ENCODE measurements at regions not wholly inside any gene's neighbourhood (a gene's known extent, or its start where the extent isn't known, plus 50 kb on each side); places are given as distances from the start of the nearest gene placed in this dataset.

DNA sequence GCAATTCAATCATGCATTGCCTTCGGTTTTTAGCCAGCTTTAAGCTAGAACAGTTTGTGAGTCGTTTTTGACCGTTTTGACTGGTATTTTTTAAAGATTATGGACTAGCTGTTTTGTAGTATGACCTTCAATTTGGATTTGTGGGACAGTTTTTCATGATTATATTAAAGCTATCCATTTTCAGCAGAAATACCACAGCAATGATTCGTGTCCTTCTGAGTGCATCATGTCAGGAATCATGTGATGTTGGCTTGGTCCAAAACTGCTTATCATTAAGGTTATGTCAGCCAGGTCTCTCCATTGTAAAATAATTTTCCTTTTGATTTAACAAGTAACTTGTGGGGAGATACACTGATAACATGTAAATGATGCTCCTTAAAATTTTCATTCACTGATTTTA, 229.0 kb downstream of the POSTN start:
- WGBS, 2 donors: 29 to 61% methylated on average over 4 of the region's 4 CpGs
- no peaks in the 10 kb centered on the region for H3K36me3 ChIP-seq
- no peak for DNase-seq

DNA sequence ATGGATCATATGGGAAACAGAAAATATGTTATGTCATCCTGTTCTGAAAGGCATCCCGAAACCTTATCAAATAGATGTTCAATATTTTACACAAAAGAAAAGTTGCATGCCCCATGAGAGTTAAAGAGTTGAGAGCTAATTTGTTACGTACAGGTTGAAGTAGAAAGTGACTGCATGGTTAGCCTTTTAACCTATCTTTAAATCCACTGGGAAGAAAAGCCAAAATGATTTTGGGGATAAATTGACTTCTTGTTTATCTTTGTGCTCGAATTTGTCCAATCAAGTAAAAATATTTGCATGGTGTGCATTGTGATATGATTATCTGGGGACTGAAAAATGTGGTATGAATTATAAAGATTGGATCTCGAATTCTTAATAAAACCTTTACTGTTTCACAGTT, 230.1 kb downstream of the POSTN start:
- H3K4me1 ChIP-seq: no peaks in the 10 kb centered on the region
- intact Hi-C loops (cut with DNase I): no loop called here
- no peaks in the 10 kb centered on the region for H3K27me3 ChIP-seq
- H3K9me3 ChIP-seq: no peaks in the 10 kb centered on the region
- no peak overlapping the region for H3K4me3 ChIP-seq
- no peak overlapping the region for H3K27ac ChIP-seq
- no peak for DNase-seq
- no peak for TF ChIP-seq POLR2A (IDR thresholded peaks at IDR 0.05)
- TF ChIP-seq, protein P1, sequence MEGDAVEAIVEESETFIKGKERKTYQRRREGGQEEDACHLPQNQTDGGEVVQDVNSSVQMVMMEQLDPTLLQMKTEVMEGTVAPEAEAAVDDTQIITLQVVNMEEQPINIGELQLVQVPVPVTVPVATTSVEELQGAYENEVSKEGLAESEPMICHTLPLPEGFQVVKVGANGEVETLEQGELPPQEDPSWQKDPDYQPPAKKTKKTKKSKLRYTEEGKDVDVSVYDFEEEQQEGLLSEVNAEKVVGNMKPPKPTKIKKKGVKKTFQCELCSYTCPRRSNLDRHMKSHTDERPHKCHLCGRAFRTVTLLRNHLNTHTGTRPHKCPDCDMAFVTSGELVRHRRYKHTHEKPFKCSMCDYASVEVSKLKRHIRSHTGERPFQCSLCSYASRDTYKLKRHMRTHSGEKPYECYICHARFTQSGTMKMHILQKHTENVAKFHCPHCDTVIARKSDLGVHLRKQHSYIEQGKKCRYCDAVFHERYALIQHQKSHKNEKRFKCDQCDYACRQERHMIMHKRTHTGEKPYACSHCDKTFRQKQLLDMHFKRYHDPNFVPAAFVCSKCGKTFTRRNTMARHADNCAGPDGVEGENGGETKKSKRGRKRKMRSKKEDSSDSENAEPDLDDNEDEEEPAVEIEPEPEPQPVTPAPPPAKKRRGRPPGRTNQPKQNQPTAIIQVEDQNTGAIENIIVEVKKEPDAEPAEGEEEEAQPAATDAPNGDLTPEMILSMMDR (IDR thresholded peaks at IDR 0.05): no peak
- H3K36me3 ChIP-seq: no peaks in the 10 kb centered on the region
- WGBS, 2 donors: 69 to 72% methylated on average over 4 of the region's 4 CpGs

More for the DNA sequence above, 229.0 kb downstream of the POSTN start:
- no peaks in the 10 kb centered on the region for H3K4me1 ChIP-seq
- TF ChIP-seq, protein P1 (IDR thresholded peaks at IDR 0.05): no peak
- no peak for TF ChIP-seq POLR2A (IDR thresholded peaks at IDR 0.05)
- no peak overlapping the region for H3K4me3 ChIP-seq
- no peaks in the 10 kb centered on the region for H3K9me3 ChIP-seq
- no peak overlapping the region for H3K27ac ChIP-seq
- intact Hi-C loops (cut with DNase I): no loop called here
- no peaks in the 10 kb centered on the region for H3K27me3 ChIP-seq

DNA sequence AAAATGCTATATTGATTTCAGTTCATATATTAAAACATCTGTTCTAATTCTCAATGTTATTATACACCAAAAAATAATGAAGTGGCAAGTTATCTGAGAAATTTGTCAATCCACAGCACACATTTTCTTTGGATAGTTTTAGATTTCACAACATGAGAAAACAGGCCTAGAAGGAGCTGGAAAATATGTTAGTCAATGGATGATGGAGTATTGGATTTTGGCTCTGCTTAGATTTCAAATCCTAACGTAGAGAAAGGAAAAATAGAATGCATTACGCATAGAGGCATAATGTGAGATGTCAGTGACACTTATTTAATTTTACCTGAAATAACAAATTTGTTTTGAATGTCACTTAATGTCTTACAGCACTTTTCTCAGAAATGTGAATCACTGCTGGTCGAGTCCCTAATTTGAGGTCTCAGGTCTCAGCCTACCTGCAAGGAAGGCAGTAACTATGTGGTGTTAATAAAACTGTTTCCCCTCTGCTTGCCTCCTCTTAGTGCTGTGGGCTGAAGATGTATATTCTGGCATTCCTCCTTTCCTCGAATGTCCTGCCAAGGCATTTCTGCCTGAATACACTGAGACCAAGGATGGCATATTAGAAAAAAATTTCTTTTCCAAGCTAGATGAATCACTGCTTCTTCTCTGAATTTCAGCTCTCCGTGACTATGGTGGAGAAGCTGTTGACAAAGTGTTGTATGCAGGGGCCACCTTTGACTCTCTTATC, 232.4 kb downstream of the POSTN start:
- TF ChIP-seq, protein P1 (IDR thresholded peaks at IDR 0.05): no peak
- TF ChIP-seq POLR2A (IDR thresholded peaks at IDR 0.05): no peak
- no peaks in the 10 kb centered on the region for H3K4me1 ChIP-seq
- DNase-seq: no peak
- intact Hi-C loops (cut with DNase I): no loop called here
- no peaks in the 10 kb centered on the region for H3K36me3 ChIP-seq
- no peaks in the 10 kb centered on the region for H3K9me3 ChIP-seq
- WGBS, 2 donors: 68 to 77% methylated on average over 5 of the region's 5 CpGs
- no peak overlapping the region for H3K27ac ChIP-seq
- H3K27me3 ChIP-seq: no peaks in the 10 kb centered on the region
- no peak overlapping the region for H3K4me3 ChIP-seq

DNA sequence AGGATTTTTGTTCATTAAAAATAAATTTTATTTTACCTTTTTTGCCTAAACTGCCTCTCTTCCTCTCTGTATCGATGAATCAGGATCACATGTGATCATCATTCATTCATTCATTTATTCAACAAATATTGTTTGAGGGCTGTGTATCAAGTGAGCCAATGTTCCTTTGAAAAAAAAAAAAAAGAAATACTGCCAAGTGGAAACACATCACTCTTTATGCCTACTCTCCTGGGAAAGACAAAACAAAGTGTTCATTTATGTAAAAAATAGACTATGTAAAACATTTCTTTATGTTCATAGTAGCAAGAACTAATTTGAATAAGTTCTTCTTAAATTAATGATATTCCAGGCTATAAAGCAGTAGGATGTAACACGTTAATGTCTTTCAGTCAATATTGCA, 233.1 kb downstream of the POSTN start:
- intact Hi-C loops (cut with DNase I): no loop called here
- Histone ChIP-seq H3K27ac (no peak overlapping the region), H3K27me3 (no peaks in the 10 kb centered on the region), H3K4me1 (no peaks in the 10 kb centered on the region), H3K4me3 (no peak overlapping the region), H3K9me3 (no peaks in the 10 kb centered on the region), H3K36me3 (no peaks in the 10 kb centered on the region)
- 72 to 80% methylated on average over 2 of the region's 2 CpGs for WGBS, 2 donors
- no peak for DNase-seq
- no peak for TF ChIP-seq POLR2A (IDR thresholded peaks at IDR 0.05)
- TF ChIP-seq, protein P1 (IDR thresholded peaks at IDR 0.05): no peak

DNA sequence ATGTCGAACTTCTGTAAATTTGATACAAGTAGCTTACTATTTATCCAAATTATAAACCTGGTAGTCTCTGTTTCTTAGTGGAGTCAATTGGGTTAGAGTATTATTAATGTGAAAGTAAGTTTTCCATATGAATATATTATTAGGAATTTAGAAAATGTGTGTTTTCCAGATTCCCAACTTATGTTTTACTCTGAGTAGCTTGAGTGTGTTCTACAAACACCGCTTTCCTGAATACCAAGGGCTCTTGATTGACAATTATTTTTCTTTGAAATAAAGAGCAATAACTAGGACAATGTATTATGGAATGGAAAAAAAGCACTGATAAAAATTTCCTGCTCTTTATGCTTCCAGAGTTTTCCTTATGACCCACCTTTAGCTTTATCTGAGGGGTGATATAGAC, 233.6 kb downstream of the POSTN start:
- no peak for TF ChIP-seq POLR2A (IDR thresholded peaks at IDR 0.05)
- TF ChIP-seq, protein P1 (IDR thresholded peaks at IDR 0.05): no peak
- Histone ChIP-seq H3K4me3 (no peak overlapping the region), H3K9me3 (no peaks in the 10 kb centered on the region), H3K27ac (no peak overlapping the region), H3K4me1 (no peaks in the 10 kb centered on the region), H3K27me3 (no peaks in the 10 kb centered on the region), H3K36me3 (no peaks in the 10 kb centered on the region)
- 80 to 91% methylated on average over 2 of the region's 2 CpGs for WGBS, 2 donors
- no peak for DNase-seq
- intact Hi-C loops (cut with DNase I): no loop called here

Data from esophagus squamous epithelium (tissue), 5 donors.